HG02840 (cell line): ENCODE measurements at regions not wholly inside any gene's neighbourhood (a gene's known extent, or its start where the extent isn't known, plus 50 kb on each side); places are given as distances from the start of the nearest gene placed in this dataset.
"Not testable (repeated sequence)": the region's sequence is repeated elsewhere in the genome, so short reads cannot be mapped to it uniquely, and the experiment has no call there.

Experiments
- ATAC-seq: cut with Tn5 transposase; IDR thresholded peaks from one replicate; pipeline ENCODE4 v1.9.1; 2021; ENCODE audit warnings: mild to moderate bottlenecking, moderate library complexity, moderate number of reproducible peaks; ENCODE audit not compliant: unreplicated experiment, low FRiP score

DNA sequence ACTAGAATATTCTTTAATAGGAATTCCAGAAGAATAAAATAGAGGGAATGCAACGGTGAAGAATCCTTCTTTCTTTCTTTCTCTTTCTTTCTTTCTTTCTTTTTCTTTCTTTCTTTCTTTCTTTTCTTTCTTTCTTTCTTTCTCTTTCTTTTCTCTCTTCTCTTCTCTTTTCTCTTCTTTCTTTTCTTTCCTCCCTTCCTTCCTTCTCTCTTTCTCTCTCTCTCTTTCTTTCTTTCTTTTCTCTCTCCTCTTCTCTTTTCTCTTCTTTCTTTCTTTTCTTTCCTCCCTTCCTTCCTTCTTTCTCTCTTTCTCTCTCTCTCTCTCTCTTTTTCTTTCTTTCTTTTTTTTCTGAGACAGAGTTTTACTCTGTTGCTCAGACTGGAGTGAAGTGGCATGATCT lies 160.8 kb upstream of the PRICKLE1 start:
- ATAC-seq: no peak

- no peak for ATAC-seq
Observed at GRCh38 chr12:42749239-42749638, 159.7 kb upstream of the PRICKLE1 start.

DNA sequence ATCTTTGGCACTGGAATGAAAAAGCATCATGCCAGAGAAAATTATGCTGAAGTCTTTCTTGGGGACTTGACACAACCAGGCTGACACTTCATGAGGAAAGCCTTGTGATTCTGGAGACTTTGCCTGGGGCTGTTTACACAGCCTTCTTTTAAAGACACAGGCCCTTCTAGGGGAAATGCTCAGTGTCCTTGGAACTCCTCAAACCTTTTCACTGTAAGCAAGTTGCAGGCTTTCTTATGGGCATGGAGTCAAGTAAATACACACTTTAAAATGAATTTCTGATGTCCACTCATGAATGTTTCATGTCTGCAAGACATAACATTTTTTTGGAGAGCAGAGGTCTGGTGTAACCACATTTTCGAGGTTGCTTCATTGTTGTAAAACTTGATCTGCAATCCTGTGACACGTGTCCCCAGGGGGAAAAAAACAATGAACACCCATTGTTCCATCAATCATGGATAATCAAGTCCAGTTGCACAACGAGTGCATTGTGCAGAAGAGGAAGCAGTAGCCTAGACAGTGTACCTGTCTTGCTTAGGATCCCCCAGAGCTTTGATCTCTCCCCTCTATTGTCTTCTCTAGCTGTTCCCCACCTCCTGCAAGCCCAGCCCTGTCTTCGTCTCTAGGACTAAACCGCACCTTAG lies 155.1 kb upstream of the PRICKLE1 start:
- no peak for ATAC-seq

DNA sequence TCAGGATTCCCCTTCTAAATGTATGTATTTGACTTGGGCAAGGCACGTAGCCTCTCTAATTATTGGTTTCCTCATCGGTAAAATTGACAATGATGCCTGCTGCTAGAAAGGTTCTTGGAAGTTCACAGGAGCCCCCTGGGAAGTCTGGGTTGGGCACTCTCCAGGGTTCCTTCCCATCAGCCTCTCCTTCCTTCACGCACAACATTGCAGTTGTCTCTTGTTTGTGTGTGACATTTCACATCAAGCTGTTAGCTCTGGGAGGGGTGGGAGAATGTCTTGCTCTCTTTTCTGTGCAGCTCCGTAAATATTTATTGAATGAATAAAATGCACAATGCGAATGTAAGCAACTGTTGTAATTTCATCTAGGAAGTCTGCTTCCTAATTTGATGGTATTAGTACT lies 153.2 kb upstream of the PRICKLE1 start:
- ATAC-seq: no peak

DNA sequence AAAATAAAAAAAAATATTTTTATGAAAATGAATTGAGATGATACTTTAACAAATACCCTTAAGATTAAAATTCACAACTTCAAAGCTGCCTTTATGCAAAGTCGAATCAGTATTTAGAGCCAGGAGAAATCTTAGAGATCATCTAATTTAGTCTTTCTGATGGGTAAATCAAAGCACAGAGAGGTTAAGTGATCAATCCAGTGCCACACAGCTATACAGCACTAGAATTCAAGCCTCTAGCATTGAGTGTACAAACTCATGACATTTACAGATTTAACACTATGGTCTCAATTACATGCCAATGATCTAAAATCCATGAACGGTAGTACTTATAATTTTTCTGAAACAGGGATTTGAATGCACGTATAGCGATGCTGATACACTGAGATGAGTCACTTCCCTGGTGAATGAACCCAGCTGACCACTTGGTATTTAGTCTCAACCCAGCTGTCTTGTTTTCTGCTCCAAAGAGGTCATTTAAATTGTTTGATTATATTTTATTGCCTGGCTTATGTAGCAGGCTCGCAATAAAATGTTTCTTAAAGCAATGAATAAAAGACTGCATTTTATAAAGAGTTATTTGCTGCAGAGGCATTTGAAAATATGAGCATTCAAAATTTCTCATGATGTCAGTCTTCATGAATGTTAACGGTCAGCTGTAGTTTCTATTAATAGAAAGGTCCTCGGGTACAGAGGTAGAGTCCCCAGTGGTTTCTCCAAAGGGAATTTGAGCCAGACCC lies 152.4 kb upstream of the PRICKLE1 start:
- ATAC-seq: no peak

GRCh38 chr12:42741091-42741490 lies 151.5 kb upstream of the PRICKLE1 start:
- ATAC-seq: no peak

- ATAC-seq: no peak
Observed at GRCh38 chr12:42737398-42737797, 147.9 kb upstream of the PRICKLE1 start.

DNA sequence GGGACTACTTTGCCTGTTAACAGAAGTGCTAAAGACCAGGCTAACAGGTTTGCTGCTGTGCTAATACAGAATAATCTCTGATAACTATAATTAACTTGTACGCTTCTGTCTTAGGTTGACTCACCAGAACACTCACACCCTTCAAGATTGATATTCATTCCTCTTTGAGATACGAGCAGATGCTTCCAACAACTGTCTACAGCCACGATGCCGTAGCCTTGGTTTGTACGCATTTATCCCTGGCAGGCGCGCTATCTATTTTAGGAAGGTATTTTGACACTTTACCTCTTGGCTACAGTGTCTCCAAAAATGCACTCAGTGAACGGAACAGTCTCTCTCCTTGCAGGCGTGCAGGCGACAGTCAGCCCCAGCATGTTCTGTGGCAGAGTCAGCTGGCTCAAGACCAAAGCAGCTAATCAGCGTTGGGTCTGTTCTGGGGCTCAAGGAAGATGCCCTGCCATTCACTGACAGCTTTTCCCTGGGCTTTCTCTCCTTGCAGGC lies 146.4 kb upstream of the PRICKLE1 start:
- no peak for ATAC-seq

DNA sequence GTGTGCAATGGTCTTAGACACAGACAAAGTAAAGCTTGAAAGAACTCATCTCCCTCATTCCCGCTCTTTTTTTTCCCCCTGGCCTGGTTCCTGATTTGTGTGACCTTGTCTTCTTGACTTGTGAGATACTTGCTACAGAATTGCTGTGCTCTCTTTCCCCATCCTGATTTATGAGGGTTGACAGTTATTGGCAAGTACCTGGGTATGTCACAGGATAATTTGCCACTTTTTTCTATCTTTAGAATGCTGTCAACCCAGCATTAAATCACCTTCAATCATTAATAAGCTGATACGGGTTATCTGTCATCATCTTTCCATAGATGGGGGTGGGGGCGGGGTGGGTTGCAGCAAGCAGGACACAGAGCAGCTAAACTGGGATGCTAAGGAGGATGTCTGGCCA lies 144.4 kb upstream of the PRICKLE1 start:
- no peak for ATAC-seq

DNA sequence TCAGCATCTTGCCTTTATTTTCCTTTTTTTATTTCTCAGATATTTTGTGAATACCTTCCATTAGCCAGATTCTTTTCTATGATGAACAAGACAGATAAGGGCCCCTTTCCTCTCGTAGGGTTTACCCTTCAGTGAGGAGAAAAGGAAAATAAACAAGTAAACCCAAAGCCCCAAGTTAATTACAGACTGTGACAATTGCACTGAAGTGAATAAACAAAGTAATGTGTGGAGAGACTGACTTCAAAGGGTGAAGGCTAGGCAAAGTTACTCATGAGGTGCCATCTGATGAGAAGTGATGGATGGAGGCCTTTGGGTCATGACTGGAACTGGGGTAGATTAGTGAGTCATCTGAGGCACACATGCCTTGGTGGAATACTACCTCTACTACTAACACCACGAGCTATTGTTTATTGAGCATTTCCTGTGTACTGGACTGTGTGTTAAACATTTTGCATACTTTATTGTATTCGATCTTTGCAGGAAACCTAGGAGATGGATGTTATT lies 143.4 kb upstream of the PRICKLE1 start:
- ATAC-seq: no peak

DNA sequence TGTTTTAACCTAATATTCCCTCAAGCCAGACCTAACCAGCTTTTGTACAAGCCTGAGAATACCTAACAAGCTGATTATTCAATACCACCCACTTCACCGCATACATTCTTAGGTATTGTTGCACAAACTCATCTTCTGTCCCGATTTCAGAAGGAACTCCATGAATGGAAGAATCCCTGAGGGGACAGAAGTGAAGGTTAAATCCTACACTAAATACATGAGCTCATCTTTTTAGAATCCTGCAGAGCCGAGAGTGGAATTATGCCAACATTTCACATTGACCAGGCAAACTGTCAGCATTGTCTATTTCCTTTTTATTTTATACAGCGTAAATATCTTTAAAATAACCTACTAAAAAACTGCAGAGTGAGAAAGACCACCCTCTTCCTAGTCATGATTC lies 140.7 kb upstream of the PRICKLE1 start:
- no peak for ATAC-seq

DNA sequence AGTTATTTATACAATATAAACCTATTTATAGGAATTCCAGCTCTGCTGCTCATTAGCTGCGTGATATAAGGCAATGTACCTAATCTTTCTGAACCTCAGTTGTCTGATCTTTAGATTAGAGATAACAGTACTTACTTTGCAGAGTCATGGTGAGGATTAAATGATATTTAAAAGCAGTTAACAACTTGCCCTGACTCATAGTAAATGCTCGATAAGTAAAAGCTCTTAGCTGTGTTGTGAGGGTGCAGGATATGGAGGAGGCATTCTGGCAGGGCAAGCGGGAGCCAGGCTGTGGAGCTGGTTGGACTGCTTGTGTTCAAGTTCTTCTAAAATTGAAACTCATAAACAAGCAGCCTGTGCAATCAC lies 140.0 kb upstream of the PRICKLE1 start:
- no peak for ATAC-seq

DNA sequence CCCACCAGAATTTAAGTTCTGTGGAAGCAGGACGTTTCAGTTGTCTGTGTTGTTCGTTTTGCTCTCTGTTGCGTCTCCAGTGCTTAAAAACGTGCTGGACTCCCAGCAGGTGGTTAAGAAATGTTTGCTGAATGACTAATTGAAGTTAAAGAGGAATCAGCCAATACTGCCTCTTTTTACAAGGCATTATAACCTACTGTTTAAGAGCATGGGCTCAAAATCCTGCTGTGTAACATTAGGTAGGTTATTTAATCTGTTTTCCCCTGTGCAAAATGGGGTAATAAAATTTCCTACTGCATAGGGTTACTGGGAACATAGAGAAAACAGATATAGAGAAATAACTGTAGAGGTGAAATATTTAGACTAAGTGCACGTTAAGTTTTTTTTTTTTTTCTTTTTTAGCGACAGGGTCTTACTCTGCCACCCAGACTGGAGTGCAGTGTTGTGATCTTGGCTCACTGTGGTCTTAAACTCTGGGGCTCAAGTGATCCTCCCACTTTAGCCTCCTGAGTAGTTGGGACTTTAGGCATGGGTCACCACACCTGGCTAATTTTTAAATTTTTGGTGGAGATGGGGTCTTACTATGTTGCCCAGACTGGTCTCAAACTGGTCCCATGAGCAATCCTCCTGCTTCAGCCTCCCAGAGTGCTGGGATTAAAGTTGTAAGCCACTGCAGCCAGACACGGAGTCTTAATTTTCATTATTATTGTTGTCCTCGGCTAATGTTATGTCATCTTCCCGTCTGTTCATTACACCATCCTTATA lies 139.4 kb upstream of the PRICKLE1 start:
- no peak for ATAC-seq

DNA sequence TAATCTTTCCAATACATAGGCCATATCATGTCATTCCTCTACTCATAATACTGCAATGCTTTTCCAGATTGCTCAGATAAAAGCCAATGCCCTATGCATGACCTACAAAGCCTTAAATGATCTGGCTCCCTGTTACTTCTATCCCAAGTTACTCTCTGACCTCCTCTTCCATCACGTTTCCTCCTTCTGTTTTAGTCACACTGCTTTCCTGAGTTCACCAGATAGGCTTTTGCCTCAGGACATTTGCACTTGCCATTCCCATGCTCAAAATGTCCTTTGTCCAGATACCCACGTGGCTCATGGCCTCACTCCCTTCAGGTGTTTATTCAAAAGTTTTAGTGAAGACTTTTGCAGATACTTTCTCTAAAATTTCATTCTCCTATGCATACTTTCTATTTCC lies 138.7 kb upstream of the PRICKLE1 start:
- no peak for ATAC-seq

GRCh38 chr12:42725809-42726208 lies 136.3 kb upstream of the PRICKLE1 start:
- ATAC-seq: no peak

- ATAC-seq: no peak
Observed at GRCh38 chr12:42716491-42716891, 126.9 kb upstream of the PRICKLE1 start.

GRCh38 chr12:42713566-42713965 lies 124.0 kb upstream of the PRICKLE1 start:
- not testable (repeated sequence) for ATAC-seq

DNA sequence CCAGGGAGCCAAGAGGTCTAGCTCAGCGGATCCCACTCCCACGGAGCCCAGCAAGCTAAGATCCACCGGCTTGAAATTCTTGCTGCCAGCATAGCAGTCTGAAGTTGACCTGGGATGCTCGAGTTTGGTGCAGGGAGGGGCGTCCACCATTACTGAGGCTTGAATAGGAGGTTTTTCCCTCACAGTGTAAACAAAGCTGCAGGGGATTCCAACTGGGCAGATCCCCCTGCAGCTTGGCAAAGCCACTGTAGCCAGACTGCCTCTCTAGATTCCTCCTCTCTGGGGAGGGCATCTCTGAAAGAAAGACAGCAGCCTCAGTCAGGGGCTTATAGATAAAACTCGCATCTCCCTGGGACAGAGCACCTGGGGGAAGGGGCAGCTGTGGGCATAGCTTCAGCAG lies 118.8 kb upstream of the PRICKLE1 start:
- ATAC-seq: not testable (repeated sequence)

DNA sequence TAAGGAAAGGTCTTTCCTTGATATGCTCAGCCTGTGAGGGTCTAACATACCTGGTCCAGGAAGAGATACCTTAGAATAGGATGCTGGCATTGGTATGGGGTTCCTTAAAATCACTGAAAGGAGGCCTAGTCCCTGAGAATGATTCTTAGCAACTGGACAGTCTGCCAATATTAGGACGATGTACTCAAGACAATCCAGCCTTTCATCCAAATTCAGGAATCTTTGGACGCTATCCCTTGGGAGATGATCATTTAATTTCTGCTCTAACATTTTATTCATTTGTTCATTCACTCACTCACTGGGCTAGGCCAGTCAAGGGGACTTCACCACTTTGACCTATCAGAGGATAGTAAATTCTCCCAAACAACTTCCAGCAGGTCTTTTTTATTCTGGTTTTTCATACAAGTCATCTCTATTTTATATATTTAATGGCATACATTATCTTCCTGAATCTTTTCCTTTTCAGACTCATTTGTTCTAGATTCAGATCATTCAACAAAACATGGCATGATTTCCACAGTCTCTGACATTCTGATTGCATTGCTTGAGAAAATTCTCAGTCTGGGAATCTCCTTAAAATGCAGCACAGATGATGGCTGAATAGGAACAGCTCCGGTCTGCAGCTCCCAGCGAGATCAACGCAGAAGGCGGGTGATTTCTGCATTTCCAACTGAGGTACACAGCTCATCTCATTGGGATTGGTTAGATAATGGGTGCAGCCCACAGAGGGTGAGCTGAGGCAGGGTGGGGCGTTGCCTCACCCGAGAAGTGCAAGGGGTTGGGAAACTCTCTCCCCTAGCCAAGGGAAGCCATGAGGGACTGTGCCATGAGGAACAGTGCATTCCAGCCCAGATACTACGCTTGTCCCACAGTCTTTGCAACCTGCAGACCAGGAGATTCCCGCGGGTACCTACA lies 118.0 kb upstream of the PRICKLE1 start:
- no peak for ATAC-seq

- no peak for ATAC-seq
Observed at GRCh38 chr12:42706321-42706720, 116.8 kb upstream of the PRICKLE1 start.
